Peyer's patch (tissue), 4 donors: ENCODE measurements at regions not wholly inside any gene's neighbourhood (a gene's known extent, or its start where the extent isn't known, plus 50 kb on each side); places are given as distances from the start of the nearest gene placed in this dataset.
"Not testable (repeated sequence)": the region's sequence is repeated elsewhere in the genome, so short reads cannot be mapped to it uniquely, and the experiment has no call there.

Experiments
- DNase-seq, 3 donors: peaks; one replicate each; pipeline ENCODE4 v3.0.0-alpha.2; 2017 to 2019
- H3K27ac ChIP-seq, 4 donors: fragments of 200-600 bp; sonication (generic); one replicate each; pipeline ENCODE4 v1.5.1; 2016 to 2019
- H3K27me3 ChIP-seq, 2 donors: fragments of 200-600 bp; sonication (generic); one replicate each; pipeline ENCODE4 v1.5.1; 2019
- H3K36me3 ChIP-seq, 3 donors: fragments of 200-600 bp; sonication (generic); one replicate each; pipeline ENCODE4 v1.5.1; 2016 to 2019
- H3K4me1 ChIP-seq, 4 donors: fragments of 200-600 bp; sonication (generic); one replicate each; pipeline ENCODE4 v1.5.1; 2016 to 2019
- H3K4me3 ChIP-seq, 4 donors: fragments of 200-600 bp; sonication (generic); 1 replicate in 3 of 4; 2 replicates in 1 of 4; pipeline ENCODE4 v1.5.1; 2016 to 2019; ENCODE audit warnings: mild to moderate bottlenecking in 1 of 4
- H3K9me3 ChIP-seq, 4 donors: fragments of 200-600 bp; sonication (generic); one replicate each; pipeline ENCODE4 v1.5.1; 2016 to 2019; ENCODE audit warnings: mild to moderate bottlenecking in 1 of 4
- CTCF ChIP-seq, 6 experiments: fragments of 450-650 bp in 4 of 6; fragments of 200-600 bp in 2 of 6; sonication (generic) in 1 of 6; IDR thresholded peaks; one replicate each; pipeline ENCODE4 v1.5.1; 2017 to 2019; ENCODE audit warnings: antibody characterized with exemption in 6 of 6, mild to moderate bottlenecking in 3 of 6, moderate library complexity in 1 of 6
- POLR2A ChIP-seq, 2 donors: fragments of 450-650 bp; IDR thresholded peaks; one replicate each; pipeline ENCODE4 v1.5.1; 2017; ENCODE audit warnings: antibody characterized with exemption in 2 of 2, mild to moderate bottlenecking in 2 of 2, moderate library complexity in 2 of 2

GRCh38 chrX:1140236-1140681, 72.2 kb downstream of the CRLF2 start:
- no peaks in the 10 kb centered on the region for H3K36me3 ChIP-seq
- DNase-seq, result peak in 1 of 3 donors; percentile 7
- no peak overlapping the region for H3K4me3 ChIP-seq
- H3K9me3 ChIP-seq, result no peaks in the 10 kb centered on the region
- H3K27ac ChIP-seq, result no peak overlapping the region
- H3K27me3 ChIP-seq, result no peaks in the 10 kb centered on the region
- TF ChIP-seq CTCF (IDR thresholded peaks at IDR 0.05), result no peak
- no peak for TF ChIP-seq POLR2A (IDR thresholded peaks at IDR 0.05)
- no peaks in the 10 kb centered on the region for H3K4me1 ChIP-seq

- no peaks in the 10 kb centered on the region for H3K4me1 ChIP-seq
- no peaks in the 10 kb centered on the region for H3K36me3 ChIP-seq
- DNase-seq, result peak in 1 of 3 donors; percentile 14
- no peaks in the 10 kb centered on the region for H3K27me3 ChIP-seq
- no peak overlapping the region for H3K4me3 ChIP-seq
- TF ChIP-seq POLR2A (IDR thresholded peaks at IDR 0.05), result no peak
- no peak for TF ChIP-seq CTCF (IDR thresholded peaks at IDR 0.05)
- H3K27ac ChIP-seq, result no peak overlapping the region
- no peaks in the 10 kb centered on the region for H3K9me3 ChIP-seq
Measured at GRCh38 chrX:1139185-1139500, 73.3 kb downstream of the CRLF2 start.

GRCh38 chrX:1138476-1139184, 73.8 kb downstream of the CRLF2 start:
- no peak for TF ChIP-seq CTCF (IDR thresholded peaks at IDR 0.05)
- no peak for TF ChIP-seq POLR2A (IDR thresholded peaks at IDR 0.05)
- Histone ChIP-seq H3K9me3 (no peaks in the 10 kb centered on the region), H3K4me1 (no peaks in the 10 kb centered on the region), H3K27ac (no peak overlapping the region), H3K4me3 (no peak overlapping the region), H3K36me3 (no peaks in the 10 kb centered on the region), H3K27me3 (no peaks in the 10 kb centered on the region)
- DNase-seq, result peak in 1 of 3 donors; percentile 6

DNA sequence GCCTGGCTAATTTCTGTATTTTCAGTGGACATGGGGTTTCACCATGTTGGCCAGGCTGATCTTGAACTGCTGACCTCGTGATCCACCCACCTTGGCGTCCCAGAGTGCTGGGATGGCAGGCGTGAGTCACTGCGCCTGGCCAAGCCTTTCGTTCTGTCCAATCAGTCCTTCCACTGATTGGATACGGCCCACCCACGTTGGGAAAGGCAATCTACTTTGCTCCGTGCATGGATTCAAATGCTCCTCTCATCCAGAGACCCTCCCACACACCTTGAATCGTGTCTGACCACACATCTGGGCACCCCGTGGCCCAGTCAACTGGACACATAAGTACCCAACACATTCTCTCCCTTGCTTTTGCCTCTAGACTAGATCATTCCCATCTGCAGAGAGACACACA, 74.9 kb downstream of the CRLF2 start:
- H3K27ac ChIP-seq, result no peak overlapping the region
- H3K4me3 ChIP-seq, result no peak overlapping the region
- TF ChIP-seq POLR2A (IDR thresholded peaks at IDR 0.05), result no peak
- no peak for TF ChIP-seq CTCF (IDR thresholded peaks at IDR 0.05)
- DNase-seq, result peak in 1 of 3 donors; percentile 26
- H3K36me3 ChIP-seq, result no peaks in the 10 kb centered on the region
- H3K9me3 ChIP-seq, result no peaks in the 10 kb centered on the region
- H3K27me3 ChIP-seq, result no peaks in the 10 kb centered on the region
- no peaks in the 10 kb centered on the region for H3K4me1 ChIP-seq

DNA sequence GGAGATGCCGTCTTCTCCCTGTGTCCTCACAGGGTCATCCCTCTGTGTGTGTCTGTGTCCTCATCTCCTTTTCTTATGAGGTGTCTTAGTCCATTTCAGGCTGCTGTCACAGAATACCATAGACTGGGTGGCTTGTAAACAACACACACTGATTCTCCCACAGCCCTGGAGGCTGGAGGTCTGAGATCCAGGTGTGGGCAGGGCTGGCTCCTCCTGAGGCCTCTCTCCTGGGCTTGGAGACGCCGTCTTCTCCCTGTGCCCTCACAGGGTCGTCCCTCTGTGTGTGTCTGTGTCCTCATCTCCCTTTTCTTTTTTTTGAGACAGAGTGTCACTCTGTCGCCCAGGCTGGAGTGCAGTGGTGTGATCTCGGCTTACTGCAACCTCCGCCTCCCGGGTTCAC, 75.9 kb downstream of the CRLF2 start:
- H3K27ac ChIP-seq, H3K27me3 ChIP-seq: not testable (repeated sequence)
- DNase-seq, result peak in 1 of 3 donors; percentile 15

GRCh38 chrX:1134976-1135375, 77.5 kb downstream of the CRLF2 start:
- no peak for TF ChIP-seq CTCF (IDR thresholded peaks at IDR 0.05)
- TF ChIP-seq POLR2A (IDR thresholded peaks at IDR 0.05), result no peak
- no peak overlapping the region for H3K27ac ChIP-seq
- no peaks in the 10 kb centered on the region for H3K4me1 ChIP-seq
- no peak overlapping the region for H3K4me3 ChIP-seq
- no peaks in the 10 kb centered on the region for H3K9me3 ChIP-seq
- H3K36me3 ChIP-seq, result no peaks in the 10 kb centered on the region
- no peaks in the 10 kb centered on the region for H3K27me3 ChIP-seq
- no peak for DNase-seq

More for the DNA sequence above, 75.9 kb downstream of the CRLF2 start:
- H3K4me3 ChIP-seq, H3K9me3 ChIP-seq, H3K4me1 ChIP-seq, H3K36me3 ChIP-seq: not testable (repeated sequence)
